ENCODE measurements at regions not wholly inside any gene's neighbourhood (a gene's known extent, or its start where the extent isn't known, plus 50 kb on each side); places are given as distances from the start of the nearest gene placed in this dataset.

GRCh38 chr16:58962811-58963210 is 228.7 kb upstream of the GOT2 start:
- TF ChIP-seq CTCF (IDR thresholded peaks at IDR 0.05; ENCODE audit: insufficient read depth, low read length, poor library complexity, severe bottlenecking), result no peak
- no peak for TF ChIP-seq EZH2phosphoT487 (conservative IDR thresholded peaks at IDR 0.05; ENCODE audit: low read length)

Measured in SU-DHL-6 (cell line).